Neural cell (in vitro differentiated cells): ENCODE measurements at regions not wholly inside any gene's neighbourhood (a gene's known extent, or its start where the extent isn't known, plus 50 kb on each side); places are given as distances from the start of the nearest gene placed in this dataset.

ENCODE experiments used
- H2AFZ ChIP-seq: fragments of 200-600, 300-800 bp; sonication (generic), shearing (Covaris generic); 2 replicates; pipeline ENCODE4 v1.6.0; 2014; ENCODE audit warnings: low read depth, mild to moderate bottlenecking, antibody characterized with exemption, low read length, moderate library complexity
- H3F3A ChIP-seq: fragments of 200-600 bp; shearing (Covaris generic); 2 replicates; pipeline ENCODE4 v1.6.1; 2016; ENCODE audit warnings: mild to moderate bottlenecking, moderate library complexity, mixed read lengths, antibody characterized with exemption, low read length; ENCODE audit not compliant: insufficient read depth, poor library complexity, severe bottlenecking
- H3K27ac ChIP-seq: fragments of 200-600, 300-800 bp; sonication (generic), shearing (Covaris generic); 2 replicates; pipeline ENCODE4 v1.5.1; 2014; ENCODE audit warnings: mild to moderate bottlenecking, low read length, moderate library complexity
- H3K27me3 ChIP-seq: fragments of 300-800, 200-600 bp; sonication (generic), shearing (Covaris generic); 2 replicates; pipeline ENCODE4 v1.6.0; 2014; ENCODE audit warnings: mild to moderate bottlenecking, low read depth, low read length, moderate library complexity; ENCODE audit not compliant: insufficient read depth
- H3K36me3 ChIP-seq: fragments of 300-800, 200-600 bp; sonication (generic), shearing (Covaris generic); 2 replicates; pipeline ENCODE4 v1.5.1; 2014; ENCODE audit warnings: mild to moderate bottlenecking, antibody characterized with exemption, low read length, moderate library complexity; ENCODE audit not compliant: insufficient read depth
- H3K4me2 ChIP-seq: fragments of 300-800, 200-600 bp; sonication (generic), shearing (Covaris generic); 2 replicates; pipeline ENCODE4 v1.6.0; 2014; ENCODE audit warnings: mild to moderate bottlenecking, low read length
- H3K4me3 ChIP-seq: fragments of 300-800, 200-600 bp; sonication (generic), shearing (Covaris generic); 2 replicates; pipeline ENCODE4 v1.5.1; 2014; ENCODE audit warnings: mild to moderate bottlenecking, low read length, moderate library complexity
- H3K79me2 ChIP-seq: fragments of 200-600 bp; shearing (Covaris generic); replicated peaks from 2 replicates; pipeline ENCODE4 v1.6.0; 2014; ENCODE audit warnings: mild to moderate bottlenecking, low read length, moderate library complexity; ENCODE audit not compliant: insufficient read depth
- H3K9ac ChIP-seq: fragments of 300-800, 200-600 bp; sonication (generic), shearing (Covaris generic); 2 replicates; pipeline ENCODE4 v1.6.1; 2016; ENCODE audit warnings: mild to moderate bottlenecking, low read length, mixed read lengths
- H3K9me2 ChIP-seq: fragments of 200-600 bp; shearing (Covaris generic); 2 replicates; pipeline ENCODE4 v1.6.1; 2016; ENCODE audit warnings: mild to moderate bottlenecking, low read length, mixed read lengths; ENCODE audit not compliant: insufficient read depth
- H3K9me3 ChIP-seq: fragments of 200-600, 300-800 bp; sonication (generic), shearing (Covaris generic); 2 replicates; pipeline ENCODE4 v1.6.1; 2016; ENCODE audit warnings: mild to moderate bottlenecking, mixed run types, low read length, moderate library complexity, mixed read lengths
- H4K20me1 ChIP-seq: fragments of 200-600 bp; shearing (Covaris generic); 2 replicates; pipeline ENCODE4 v1.6.1; 2016; ENCODE audit warnings: mild to moderate bottlenecking, mixed run types; ENCODE audit not compliant: insufficient read depth
- CTCF ChIP-seq: fragments of 450-650 bp; IDR thresholded peaks from 2 replicates; pipeline ENCODE4 v1.5.1; 2014; ENCODE audit warnings: antibody characterized with exemption, mild to moderate bottlenecking, moderate library complexity; ENCODE audit not compliant: poor library complexity, severe bottlenecking
- EP300 ChIP-seq: fragments of 450-650 bp; conservative IDR thresholded peaks from 2 replicates; pipeline ENCODE4 v1.6.1; 2014; ENCODE audit warnings: antibody characterized with exemption, mild to moderate bottlenecking, moderate library complexity; ENCODE audit not compliant: poor library complexity, severe bottlenecking
- EZH2 ChIP-seq: fragments of 200-600, 300-800 bp; shearing (Covaris generic), sonication (generic); IDR thresholded peaks from 2 replicates; pipeline ENCODE4 v1.6.1; 2014; ENCODE audit warnings: antibody characterized with exemption, low read length, borderline replicate concordance, mild to moderate bottlenecking; ENCODE audit not compliant: insufficient read depth, poor library complexity, severe bottlenecking
- MXI1 ChIP-seq: fragments of 450-650 bp; conservative IDR thresholded peaks from 2 replicates; pipeline ENCODE4 v1.6.1; 2014; ENCODE audit warnings: antibody characterized with exemption, mild to moderate bottlenecking; ENCODE audit not compliant: poor library complexity, severe bottlenecking
- POLR2AphosphoS5 ChIP-seq: IDR thresholded peaks from 2 replicates; pipeline ENCODE4 v1.6.1; 2012
- RAD21 ChIP-seq: fragments of 450-650 bp; conservative IDR thresholded peaks from 2 replicates; pipeline ENCODE4 v1.6.1; 2014; ENCODE audit warnings: antibody characterized with exemption, mild to moderate bottlenecking, moderate library complexity
- REST ChIP-seq: IDR thresholded peaks from 2 replicates; pipeline ENCODE4 v1.6.1; 2012; ENCODE audit warnings: borderline replicate concordance
- SMC3 ChIP-seq: fragments of 450-650 bp; conservative IDR thresholded peaks from 2 replicates; pipeline ENCODE4 v1.6.1; 2014; ENCODE audit warnings: antibody characterized with exemption, mild to moderate bottlenecking, moderate library complexity; ENCODE audit not compliant: poor library complexity
- TAF1 ChIP-seq: IDR thresholded peaks from 2 replicates; pipeline ENCODE4 v1.6.1; 2012; ENCODE audit warnings: low read depth

- no peak overlapping the region for H3K4me3 ChIP-seq
- H3K79me2 ChIP-seq: no peaks in the 10 kb centered on the region
- H4K20me1 ChIP-seq: no peaks in the 10 kb centered on the region
- TF ChIP-seq CTCF (no peak), POLR2AphosphoS5 (no peak), MXI1 (no peak), EP300 (no peak), SMC3 (no peak), TAF1 (no peak), RAD21 (no peak), REST (no peak), EZH2 (no peak)
- no peak overlapping the region for H2AFZ ChIP-seq
- no peaks in the 10 kb centered on the region for H3K36me3 ChIP-seq
- no peaks in the 10 kb centered on the region for H3K27me3 ChIP-seq
- no peak overlapping the region for H3K9ac ChIP-seq
- H3K9me3 ChIP-seq: no peaks in the 10 kb centered on the region
- H3K27ac ChIP-seq: no peak overlapping the region
- H3F3A ChIP-seq: no peaks in the 10 kb centered on the region
- no peaks in the 10 kb centered on the region for H3K9me2 ChIP-seq
- no peak overlapping the region for H3K4me2 ChIP-seq
These were observed 554.0 kb upstream of the ZFHX3 start for GRCh38 chr16:73601911-73602310.

GRCh38 chr16:73599870-73600269 is 551.9 kb upstream of the ZFHX3 start:
- H3K9me2 ChIP-seq: no peaks in the 10 kb centered on the region
- H3K4me3 ChIP-seq: no peak overlapping the region
- no peak overlapping the region for H3K9ac ChIP-seq
- no peaks in the 10 kb centered on the region for H3K27me3 ChIP-seq
- no peak overlapping the region for H3K27ac ChIP-seq
- no peaks in the 10 kb centered on the region for H4K20me1 ChIP-seq
- H3F3A ChIP-seq: no peaks in the 10 kb centered on the region
- H3K9me3 ChIP-seq: no peaks in the 10 kb centered on the region
- H2AFZ ChIP-seq: no peak overlapping the region
- H3K4me2 ChIP-seq: no peak overlapping the region
- no peaks in the 10 kb centered on the region for H3K36me3 ChIP-seq
- TF ChIP-seq REST (no peak), TAF1 (no peak), CTCF (no peak), MXI1 (no peak), POLR2AphosphoS5 (no peak), RAD21 (no peak), SMC3 (no peak), EZH2 (no peak)
- no peaks in the 10 kb centered on the region for H3K79me2 ChIP-seq
